Mesodermal cell (in vitro differentiated cells): ENCODE measurements at regions not wholly inside any gene's neighbourhood (a gene's known extent, or its start where the extent isn't known, plus 50 kb on each side); places are given as distances from the start of the nearest gene placed in this dataset.
"Not testable (repeated sequence)": the region's sequence is repeated elsewhere in the genome, so short reads cannot be mapped to it uniquely, and the experiment has no call there.

Experiments
- H3K27ac ChIP-seq: 2 replicates; pipeline ENCODE4 v1.7.0; 2013; ENCODE audit warnings: mild to moderate bottlenecking, low read depth, low read length, moderate library complexity; ENCODE audit not compliant: severe bottlenecking
- H3K36me3 ChIP-seq: 2 replicates; pipeline ENCODE4 v1.7.1; 2013; ENCODE audit warnings: mild to moderate bottlenecking, low read length, moderate library complexity; ENCODE audit not compliant: control insufficient read depth, insufficient read depth
- H3K4me1 ChIP-seq: one replicate; pipeline ENCODE4 v1.7.1; 2013; ENCODE audit warnings: mild to moderate bottlenecking, low read length; ENCODE audit not compliant: insufficient read depth, control insufficient read depth, poor library complexity, severe bottlenecking
- H3K4me3 ChIP-seq: 2 replicates; pipeline ENCODE4 v1.7.0; 2013; ENCODE audit warnings: low read length, control low read depth, mild to moderate bottlenecking; ENCODE audit not compliant: insufficient read depth, poor library complexity, severe bottlenecking; ENCODE audit errors: extremely low read depth
- H3K9me3 ChIP-seq: 2 replicates; pipeline ENCODE4 v1.7.1; 2013; ENCODE audit warnings: mild to moderate bottlenecking, low read length, moderate library complexity; ENCODE audit not compliant: control insufficient read depth
- WGBS, 2 experiments: methylation state at CpG; one replicate each; pipeline ENCODE4 v1.1.5; 2013; ENCODE audit warnings: missing lambda C conversion rate in 2 of 2; ENCODE audit not compliant: insufficient coverage in 2 of 2; 5-methylcytosine and 5-hydroxymethylcytosine counted together

- Histone ChIP-seq H3K27ac (no peak overlapping the region), H3K4me1 (no peaks in the 10 kb centered on the region), H3K9me3 (no peaks in the 10 kb centered on the region), H3K36me3 (no peaks in the 10 kb centered on the region), H3K4me3 (no peak overlapping the region)
- WGBS, 2 experiments: 92 to 97% methylated on average over 9 to 10 of the region's 17 CpGs
Observed at GRCh38 chr17:70947636-70948565, 778.6 kb downstream of the KCNJ2 start.

- WGBS, 2 experiments: 20 to 80% methylated on average over 1 of the region's 1 CpG
Observed at GRCh38 chr17:70953140-70953539, 783.8 kb downstream of the KCNJ2 start.

GRCh38 chr17:70955441-70955840 is 786.1 kb downstream of the KCNJ2 start:
- H3K27ac ChIP-seq: no peak overlapping the region
- 43 to 100% methylated on average over 2 of the region's 7 CpGs for WGBS, 2 experiments

More at GRCh38 chr17:70953140-70953539, 783.8 kb downstream of the KCNJ2 start:
- not testable (repeated sequence) for H3K27ac ChIP-seq, H3K4me1 ChIP-seq, H3K4me3 ChIP-seq, H3K36me3 ChIP-seq, H3K9me3 ChIP-seq

DNA sequence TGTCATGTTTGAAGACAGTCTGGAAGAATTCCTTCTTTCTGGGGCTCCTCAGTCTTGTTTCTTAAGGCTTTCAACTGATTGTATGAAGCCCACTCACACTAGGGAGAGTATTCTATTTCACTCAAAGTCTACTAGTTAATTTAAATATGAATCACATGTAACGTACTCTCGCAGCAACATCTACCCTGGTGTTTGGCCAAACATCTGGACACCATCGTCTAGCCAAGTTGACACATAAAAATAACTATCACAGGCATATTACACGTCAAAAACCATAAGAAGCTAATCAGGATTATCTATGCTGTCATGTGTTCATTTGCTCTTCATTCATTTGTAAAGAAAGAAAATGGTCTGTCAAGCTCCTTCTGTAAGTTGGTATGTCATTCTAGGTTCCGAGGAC is 787.4 kb downstream of the KCNJ2 start:
- 73 to 93% methylated on average over 2 to 3 of the region's 5 CpGs for WGBS, 2 experiments
- no peak overlapping the region for H3K4me3 ChIP-seq
- no peaks in the 10 kb centered on the region for H3K4me1 ChIP-seq
- H3K36me3 ChIP-seq: no peaks in the 10 kb centered on the region
- H3K9me3 ChIP-seq: no peaks in the 10 kb centered on the region
- no peak overlapping the region for H3K27ac ChIP-seq

More at GRCh38 chr17:70955441-70955840, 786.1 kb downstream of the KCNJ2 start:
- H3K4me1 ChIP-seq: no peaks in the 10 kb centered on the region
- H3K36me3 ChIP-seq: no peaks in the 10 kb centered on the region
- no peak overlapping the region for H3K4me3 ChIP-seq
- no peaks in the 10 kb centered on the region for H3K9me3 ChIP-seq

DNA sequence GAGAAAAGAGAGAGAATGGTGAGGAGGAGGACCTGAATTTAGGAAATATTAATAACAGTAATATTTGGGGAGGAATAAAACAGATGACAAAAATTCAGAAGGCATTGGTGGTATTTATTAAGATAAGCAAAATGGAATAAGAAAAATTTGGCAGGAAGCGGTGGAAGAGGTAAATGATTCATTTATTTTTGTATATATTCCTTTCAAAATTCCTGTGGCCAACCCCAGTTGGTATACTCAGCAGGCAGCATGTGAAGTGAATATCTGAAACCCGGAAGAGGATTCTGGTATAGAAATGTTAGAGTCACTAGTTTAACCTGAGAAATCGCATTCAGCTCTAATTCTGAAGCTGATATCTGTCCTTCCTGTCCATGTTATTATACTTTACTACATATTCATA is 792.0 kb downstream of the KCNJ2 start:
- Histone ChIP-seq H3K9me3 (no peaks in the 10 kb centered on the region), H3K4me1 (no peaks in the 10 kb centered on the region), H3K36me3 (no peaks in the 10 kb centered on the region), H3K4me3 (no peak overlapping the region), H3K27ac (no peak overlapping the region)
- no CpG with 5 or more reads among the region's 3 CpGs for WGBS, 2 experiments

DNA sequence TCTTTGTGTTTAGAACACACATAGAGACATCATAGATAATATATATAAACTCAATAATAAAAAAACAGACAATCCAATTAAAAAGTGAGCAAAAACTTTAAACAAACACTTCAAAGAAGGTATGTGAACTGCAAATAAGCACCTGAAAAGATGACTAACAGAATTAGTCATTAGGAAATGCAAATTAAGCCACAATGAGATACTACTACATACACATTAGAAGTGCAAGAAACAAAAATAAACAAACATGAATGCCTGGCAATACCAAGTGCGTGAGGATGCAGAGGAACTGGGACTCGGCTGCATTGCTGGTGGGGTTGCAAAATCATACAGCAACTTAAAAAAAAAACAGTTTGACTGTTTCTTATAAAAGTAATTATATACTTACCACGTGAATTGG is 799.0 kb downstream of the KCNJ2 start:
- no peak overlapping the region for H3K4me3 ChIP-seq
- no peaks in the 10 kb centered on the region for H3K36me3 ChIP-seq
- no CpG with 5 or more reads among the region's 3 CpGs for WGBS, 2 experiments
- no peak overlapping the region for H3K27ac ChIP-seq
- H3K4me1 ChIP-seq: no peaks in the 10 kb centered on the region
- no peaks in the 10 kb centered on the region for H3K9me3 ChIP-seq

- H3K36me3 ChIP-seq: no peaks in the 10 kb centered on the region
- H3K27ac ChIP-seq: no peak overlapping the region
- 100% methylated on average over 2 to 4 of the region's 6 CpGs for WGBS, 2 experiments
- H3K4me3 ChIP-seq: no peak overlapping the region
- no peaks in the 10 kb centered on the region for H3K9me3 ChIP-seq
- H3K4me1 ChIP-seq: no peaks in the 10 kb centered on the region
Observed at GRCh38 chr17:70969521-70970034, 800.2 kb downstream of the KCNJ2 start.

- no peak overlapping the region for H3K4me3 ChIP-seq
- no peaks in the 10 kb centered on the region for H3K36me3 ChIP-seq
- no peak overlapping the region for H3K27ac ChIP-seq
- no peaks in the 10 kb centered on the region for H3K9me3 ChIP-seq
- no peaks in the 10 kb centered on the region for H3K4me1 ChIP-seq
Observed at GRCh38 chr17:70976447-70976846, 807.1 kb downstream of the KCNJ2 start.

DNA sequence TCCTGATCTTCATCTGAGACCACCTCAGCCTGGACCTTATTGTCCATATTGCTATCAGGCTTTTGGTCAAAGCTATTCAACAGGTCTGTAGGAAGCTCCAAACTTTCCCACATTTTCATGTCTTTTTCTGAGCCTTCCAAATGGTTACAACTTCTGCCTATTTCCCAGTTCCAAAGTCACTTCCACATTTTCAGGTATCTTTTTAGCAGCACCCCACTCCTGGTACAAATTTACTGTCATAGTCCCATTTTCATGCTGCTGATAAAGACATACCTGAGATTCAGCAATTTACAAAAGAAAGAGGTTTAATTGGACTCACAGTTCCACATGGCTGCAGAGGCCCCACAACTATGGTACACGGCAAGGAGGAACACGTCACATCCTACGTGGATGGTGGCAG is 815.5 kb downstream of the KCNJ2 start:
- Histone ChIP-seq H3K27ac (no peak overlapping the region), H3K36me3 (no peaks in the 10 kb centered on the region), H3K4me3 (no peak overlapping the region), H3K9me3 (peaks cover 18% of the 10 kb centered on the region), H3K4me1 (no peaks in the 10 kb centered on the region)
- 72 to 83% methylated on average over 3 of the region's 3 CpGs for WGBS, 2 experiments

- Histone ChIP-seq H3K27ac (no peak overlapping the region), H3K36me3 (no peaks in the 10 kb centered on the region), H3K9me3 (peaks cover 18% of the 10 kb centered on the region), H3K4me1 (no peaks in the 10 kb centered on the region), H3K4me3 (no peak overlapping the region)
- WGBS, 2 experiments: 30 to 40% methylated on average over 2 to 3 of the region's 4 CpGs
Observed at GRCh38 chr17:70987867-70988340, 818.6 kb downstream of the KCNJ2 start.

DNA sequence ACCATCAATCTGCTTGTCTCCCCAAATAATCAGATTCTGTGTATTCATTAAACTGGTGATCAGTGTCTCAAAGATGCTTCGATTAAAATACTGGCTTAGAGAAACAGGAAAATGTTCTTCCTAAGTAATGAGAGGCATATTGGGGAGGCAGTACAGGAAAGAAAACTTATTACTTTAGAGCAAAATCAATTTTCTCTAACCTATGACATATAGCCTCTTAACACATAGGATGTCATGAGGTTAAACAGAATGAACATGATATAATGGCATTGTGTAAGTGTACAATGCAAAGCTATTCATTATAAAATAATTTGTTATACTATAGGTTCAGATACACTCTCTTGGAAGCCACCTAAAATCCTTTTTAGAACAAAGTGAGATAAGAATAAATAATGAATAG is 819.3 kb downstream of the KCNJ2 start:
- Histone ChIP-seq H3K4me3 (no peak overlapping the region), H3K4me1 (no peaks in the 10 kb centered on the region), H3K9me3 (peaks cover 18% of the 10 kb centered on the region), H3K36me3 (no peaks in the 10 kb centered on the region), H3K27ac (no peak overlapping the region)
- no CpG with 5 or more reads among the region's 1 CpG for WGBS, 2 experiments
